ENCODE measurements at regions not wholly inside any gene's neighbourhood (a gene's known extent, or its start where the extent isn't known, plus 50 kb on each side); places are given as distances from the start of the nearest gene placed in this dataset.

GRCh38 chr16:5454349-5454748 lies 356.8 kb upstream of the EEF2KMT start:
- no peaks in the 10 kb centered on the region for H3K9me3 Mint-ChIP-seq
- no peaks in the 10 kb centered on the region for H3K36me3 Mint-ChIP-seq (ENCODE audit: low read depth)
- no peak overlapping the region for H3K4me3 Mint-ChIP-seq
- peaks cover 39% of the 10 kb centered on the region for H3K27me3 Mint-ChIP-seq (ENCODE audit: low read depth)
- no peaks in the 10 kb centered on the region for H3K4me1 Mint-ChIP-seq
- H3K27ac Mint-ChIP-seq: no peak overlapping the region
- no peak for TF ChIP-seq CTCF (IDR thresholded peaks at IDR 0.05; ENCODE audit: unreplicated experiment in 3 of 3)

- Mint-ChIP-seq H3K27me3 (ENCODE audit: low read depth) (peaks cover 54% of the 10 kb centered on the region), H3K4me3 (no peak overlapping the region), H3K4me1 (no peaks in the 10 kb centered on the region), H3K9me3 (no peaks in the 10 kb centered on the region), H3K27ac (no peak overlapping the region), H3K36me3 (ENCODE audit: low read depth) (no peaks in the 10 kb centered on the region)
- TF ChIP-seq CTCF (IDR thresholded peaks at IDR 0.05; ENCODE audit: unreplicated experiment in 3 of 3): no peak
Observed at GRCh38 chr16:5451641-5452040, 354.0 kb upstream of the EEF2KMT start.

- no peaks in the 10 kb centered on the region for H3K4me1 Mint-ChIP-seq
- H3K27me3 Mint-ChIP-seq (ENCODE audit: low read depth): peaks cover 60% of the 10 kb centered on the region
- no peak overlapping the region for H3K27ac Mint-ChIP-seq
- H3K4me3 Mint-ChIP-seq: no peak overlapping the region
- no peaks in the 10 kb centered on the region for H3K9me3 Mint-ChIP-seq
- H3K36me3 Mint-ChIP-seq (ENCODE audit: low read depth): no peaks in the 10 kb centered on the region
- TF ChIP-seq CTCF (IDR thresholded peaks at IDR 0.05; ENCODE audit: unreplicated experiment in 3 of 3): no peak
Observed at GRCh38 chr16:5450409-5451104, 353.0 kb upstream of the EEF2KMT start.

GRCh38 chr16:5449901-5450300 lies 352.3 kb upstream of the EEF2KMT start:
- Mint-ChIP-seq H3K27me3 (ENCODE audit: low read depth) (peaks cover 62% of the 10 kb centered on the region), H3K9me3 (no peaks in the 10 kb centered on the region), H3K27ac (no peak overlapping the region), H3K4me1 (no peaks in the 10 kb centered on the region), H3K36me3 (ENCODE audit: low read depth) (no peaks in the 10 kb centered on the region), H3K4me3 (no peak overlapping the region)
- no peak for TF ChIP-seq CTCF (IDR thresholded peaks at IDR 0.05; ENCODE audit: unreplicated experiment in 3 of 3)

- H3K4me3 Mint-ChIP-seq: no peak overlapping the region
- peaks cover 61% of the 10 kb centered on the region for H3K27me3 Mint-ChIP-seq (ENCODE audit: low read depth)
- no peaks in the 10 kb centered on the region for H3K4me1 Mint-ChIP-seq
- no peak for TF ChIP-seq CTCF (IDR thresholded peaks at IDR 0.05; ENCODE audit: unreplicated experiment in 3 of 3)
- no peaks in the 10 kb centered on the region for H3K36me3 Mint-ChIP-seq (ENCODE audit: low read depth)
- H3K9me3 Mint-ChIP-seq: no peaks in the 10 kb centered on the region
- H3K27ac Mint-ChIP-seq: no peak overlapping the region
Observed at GRCh38 chr16:5448798-5449197, 351.2 kb upstream of the EEF2KMT start.

GRCh38 chr16:5447734-5448133 lies 350.1 kb upstream of the EEF2KMT start:
- Mint-ChIP-seq H3K9me3 (no peaks in the 10 kb centered on the region), H3K4me1 (no peaks in the 10 kb centered on the region), H3K36me3 (ENCODE audit: low read depth) (no peaks in the 10 kb centered on the region), H3K27ac (no peak overlapping the region), H3K4me3 (no peak overlapping the region), H3K27me3 (ENCODE audit: low read depth) (peaks cover 58% of the 10 kb centered on the region)
- no peak for TF ChIP-seq CTCF (IDR thresholded peaks at IDR 0.05; ENCODE audit: unreplicated experiment in 3 of 3)

Data from nephron (organoid).